NCI-H1092 treated with DMSO at 0.1 percent for 48 hours (cell line): ENCODE measurements at regions not wholly inside any gene's neighbourhood (a gene's known extent, or its start where the extent isn't known, plus 50 kb on each side); places are given as distances from the start of the nearest gene placed in this dataset.

Experiments
- DNase-seq: peaks from one replicate; lab custom pipeline; 2025; lab: John Stamatoyannopoulos, UW

GRCh38 chr3:180543877-180544276 lies 58.1 kb upstream of the TTC14 start:
- no peak for DNase-seq

- no peak for DNase-seq
Measured at GRCh38 chr3:180546863-180547262, 55.1 kb upstream of the TTC14 start.

GRCh38 chr3:180548050-180548449 lies 53.9 kb upstream of the TTC14 start:
- no peak for DNase-seq
